Endothelial cell of umbilical vein (primary cell): ENCODE measurements at regions not wholly inside any gene's neighbourhood (a gene's known extent, or its start where the extent isn't known, plus 50 kb on each side); places are given as distances from the start of the nearest gene placed in this dataset.

Experiments used
- BruUV-seq: library from RNA; stranded (reverse); fragments of 400-500 nt; replicated peaks from 2 replicates; lab custom pipeline; 2021; lab: Mats Ljungman, UMichigan
- CTCF ChIA-PET: fragments of 300-600, 350-600 bp; sonication (Branson Sonifier 250); formaldehyde crosslinking; loops from one replicate; lab custom pipeline; 2021; ENCODE audit warnings: antibody characterized with exemption, inconsistent platforms; lab: Charles Lee
- POLR2A ChIA-PET: fragments of 300-600, 350-600 bp; sonication (Branson Sonifier 250); formaldehyde crosslinking; loops from one replicate; lab custom pipeline; 2021; ENCODE audit warnings: antibody characterized with exemption, inconsistent platforms; lab: Charles Lee
- DNase-seq: peaks from one replicate; pipeline ENCODE4 v3.0.0-alpha.2; 2011; ENCODE audit warnings: low read depth, low spot score
- FAIRE-seq: peaks from 2 replicates; lab custom pipeline; 2011; peaks lifted over from hg19 to GRCh38; lab: Jason Lieb, UNC
- H2AFZ ChIP-seq: 2 replicates; pipeline ENCODE4 v1.6.0; 2012; ENCODE audit warnings: low read depth, low read length, control low read depth, inconsistent platforms
- H3K27ac ChIP-seq: 2 replicates; pipeline ENCODE4 v1.5.1; 2011; ENCODE audit warnings: low read depth, mild to moderate bottlenecking, control low read depth, low read length, moderate library complexity; ENCODE audit not compliant: insufficient read depth
- H3K27me3 ChIP-seq, 2 experiments: 2 replicates each; pipeline versions ENCODE4 v1.6.0 to v1.6.1; 2011; ENCODE audit warnings: low read length in 2 of 2, mixed read lengths in 1 of 2; ENCODE audit not compliant: control insufficient read depth in 2 of 2, insufficient read depth in 2 of 2
- H3K36me3 ChIP-seq, 2 experiments: 2 replicates in 1 of 2; 3 replicates in 1 of 2; pipeline ENCODE4 v1.5.1; 2011; ENCODE audit warnings: low read length in 2 of 2, mild to moderate bottlenecking in 1 of 2, moderate library complexity in 1 of 2; ENCODE audit not compliant: control insufficient read depth in 2 of 2, insufficient read depth in 2 of 2; ENCODE audit errors: extremely low read depth in 1 of 2
- H3K4me1 ChIP-seq: 3 replicates; pipeline ENCODE4 v1.5.1; 2011; ENCODE audit warnings: mild to moderate bottlenecking, low read length; ENCODE audit not compliant: control insufficient read depth, insufficient read depth; ENCODE audit errors: extremely low read depth
- H3K4me2 ChIP-seq: 2 replicates; pipeline ENCODE4 v1.6.1; 2011; ENCODE audit warnings: low read length, control low read depth, mixed read lengths; ENCODE audit not compliant: insufficient read depth
- H3K4me3 ChIP-seq, 3 experiments: fragments of 200-600 bp in 1 of 3; sonication (generic), shearing (Covaris generic) in 1 of 3; replicated peaks in 1 of 3; 2 replicates each; pipeline ENCODE4 v1.5.1; 2011 to 2016; ENCODE audit warnings: control low read depth in 3 of 3, low read length in 3 of 3, mild to moderate bottlenecking in 2 of 3, inconsistent platforms in 1 of 3, low read depth in 1 of 3, moderate library complexity in 1 of 3; ENCODE audit not compliant: insufficient read depth in 1 of 3
- H3K79me2 ChIP-seq: 2 replicates; pipeline ENCODE4 v1.6.0; 2012; ENCODE audit warnings: low read length, inconsistent platforms; ENCODE audit not compliant: control insufficient read depth, insufficient read depth
- H3K9ac ChIP-seq: replicated peaks from 2 replicates; pipeline ENCODE3; 2011; ENCODE audit warnings: low read length, control low read depth; ENCODE audit not compliant: insufficient read depth; ENCODE audit errors: extremely low read depth
- H3K9me1 ChIP-seq: replicated peaks from 3 replicates; pipeline ENCODE4 v1.6.0; 2011; ENCODE audit warnings: mild to moderate bottlenecking, low read length; ENCODE audit not compliant: control insufficient read depth, insufficient read depth; ENCODE audit errors: extremely low read depth
- H3K9me3 ChIP-seq: replicated peaks from 2 replicates; pipeline ENCODE4 v1.5.1; 2012; ENCODE audit warnings: low read length, inconsistent platforms; ENCODE audit not compliant: control insufficient read depth, insufficient read depth
- H4K20me1 ChIP-seq: replicated peaks from 2 replicates; pipeline ENCODE3; 2011; ENCODE audit warnings: mild to moderate bottlenecking, low read length; ENCODE audit not compliant: control insufficient read depth, insufficient read depth; ENCODE audit errors: extremely low read depth
- EZH2 ChIP-seq: IDR thresholded peaks from 2 replicates; pipeline ENCODE4 v1.6.1; 2012; ENCODE audit warnings: borderline replicate concordance, low read depth, mild to moderate bottlenecking, moderate library complexity, low read length, inconsistent platforms; ENCODE audit not compliant: severe bottlenecking
- FOS ChIP-seq: IDR thresholded peaks from 2 replicates; pipeline ENCODE4 v1.6.1; 2011; ENCODE audit warnings: mild to moderate bottlenecking, low read length, moderate library complexity, borderline replicate concordance; ENCODE audit not compliant: insufficient read depth
- GATA2 ChIP-seq: IDR thresholded peaks from 2 replicates; pipeline ENCODE4 v1.7.0; 2011; ENCODE audit warnings: low read depth, mild to moderate bottlenecking, moderate library complexity, mixed read lengths, low read length; ENCODE audit not compliant: insufficient read length, insufficient read depth
- JUN ChIP-seq: IDR thresholded peaks from 2 replicates; pipeline ENCODE4 v1.6.1; 2011; ENCODE audit warnings: borderline replicate concordance, low read depth; ENCODE audit not compliant: insufficient read length, insufficient read depth
- MAX ChIP-seq: IDR thresholded peaks from 2 replicates; pipeline ENCODE4 v1.6.1; 2011; ENCODE audit not compliant: insufficient read depth, insufficient read length
- MYC ChIP-seq: IDR thresholded peaks from one replicate; pipeline ENCODE4 v1.6.1; 2011; ENCODE audit warnings: mild to moderate bottlenecking, low read depth, low read length
- dilution Hi-C: fragments of 300-500 bp; cut with MboI; formaldehyde crosslinking; loops from one replicate; pipeline ENCODE4 v1.15.0; 2019; ENCODE audit warnings: low sequenced_read_pairs; ENCODE audit not compliant: extremely low pct_ligation_motif_present
- intact Hi-C: fragments of 100-400 bp; cut with micrococcal nuclease; formaldehyde crosslinking; loops from one replicate; pipeline ENCODE4 v1.10.0; 2022

- H3K4me3 ChIP-seq: no peak overlapping the region
- H3K79me2 ChIP-seq: no peaks in the 10 kb centered on the region
- BruUV-seq: no TSS peak
- no peak for FAIRE-seq
- H3K9ac ChIP-seq: no peak overlapping the region
- H3K9me1 ChIP-seq: no peaks in the 10 kb centered on the region
- dilution Hi-C loops: no loop called here
- H3K27ac ChIP-seq: no peak overlapping the region
- ChIA-PET POLR2A (interaction anchor here (0.6 to 0.7 kb wide), 2 partner anchors 46 to 214 kb away, joined by 3 read pairs; no protein-coding TSS in a partner anchor), CTCF (no interaction called here)
- no peaks in the 10 kb centered on the region for H3K36me3 ChIP-seq
- no peak overlapping the region for H3K4me2 ChIP-seq
- no peaks in the 10 kb centered on the region for H3K27me3 ChIP-seq
- no peak for TF ChIP-seq MYC
- no peak for TF ChIP-seq GATA2
- no peak for TF ChIP-seq MAX
- TF ChIP-seq FOS: no peak
- H3K4me1 ChIP-seq: no peaks in the 10 kb centered on the region
- intact Hi-C loops: no loop called here
- H4K20me1 ChIP-seq: no peaks in the 10 kb centered on the region
- H3K9me3 ChIP-seq: no peaks in the 10 kb centered on the region
- H2AFZ ChIP-seq: no peak overlapping the region
- DNase-seq: no peak
These were observed 67.7 kb upstream of the ELOVL6 start for GRCh38 chr4:110266136-110266535.

- BruUV-seq: no TSS peak
- no peak for FAIRE-seq
- Histone ChIP-seq H3K79me2 (no peaks in the 10 kb centered on the region), H3K4me2 (no peak overlapping the region), H3K4me1 (no peaks in the 10 kb centered on the region), H2AFZ (no peak overlapping the region), H3K9ac (no peak overlapping the region), H3K27me3 (no peaks in the 10 kb centered on the region), H3K9me1 (no peaks in the 10 kb centered on the region), H4K20me1 (no peaks in the 10 kb centered on the region), H3K4me3 (no peak overlapping the region), H3K27ac (no peak overlapping the region), H3K9me3 (no peaks in the 10 kb centered on the region), H3K36me3 (no peaks in the 10 kb centered on the region)
- no peak for DNase-seq
- TF ChIP-seq EZH2: no peak
- TF ChIP-seq GATA2: no peak
- no peak for TF ChIP-seq FOS
- TF ChIP-seq JUN: no peak
- no peak for TF ChIP-seq MAX
- dilution Hi-C loops: no loop called here
- POLR2A ChIA-PET: no interaction called here
- CTCF ChIA-PET: no interaction called here
- intact Hi-C loops: no loop called here
These were observed 66.6 kb upstream of the ELOVL6 start for GRCh38 chr4:110265001-110265400.
